Panc1 (cell line): ENCODE measurements at regions not wholly inside any gene's neighbourhood (a gene's known extent, or its start where the extent isn't known, plus 50 kb on each side); places are given as distances from the start of the nearest gene placed in this dataset.

ENCODE experiments used
- CTCF ChIP-seq: fragments of 450-650 bp; IDR thresholded peaks from 2 replicates; pipeline ENCODE4 v1.5.1; 2017; ENCODE audit warnings: mild to moderate bottlenecking
- POLR2AphosphoS5 ChIP-seq: IDR thresholded peaks from 2 replicates; pipeline ENCODE4 v1.6.1; 2012; ENCODE audit warnings: mild to moderate bottlenecking, low read depth, low read length, moderate library complexity
- REST ChIP-seq, 2 experiments: IDR thresholded peaks; 2 replicates each; pipeline ENCODE4 v1.6.1; 2011 to 2012; ENCODE audit warnings: low read depth in 2 of 2, control low read depth in 1 of 2, low read length in 1 of 2, mild to moderate bottlenecking in 1 of 2, moderate library complexity in 1 of 2; ENCODE audit not compliant: insufficient read depth in 1 of 2

- TF ChIP-seq CTCF (no peak), REST (IDR thresholded peaks at IDR 0.05; ENCODE audit: insufficient read depth in 1 of 2, low read depth in 2 of 2, low read length in 1 of 2) (no peak), POLR2AphosphoS5 (no peak)
Observed at GRCh38 chr16:88196471-88197400, 186.0 kb upstream of the ZNF469 start.
